ENCODE measurements at regions not wholly inside any gene's neighbourhood (a gene's known extent, or its start where the extent isn't known, plus 50 kb on each side); places are given as distances from the start of the nearest gene placed in this dataset.

DNA sequence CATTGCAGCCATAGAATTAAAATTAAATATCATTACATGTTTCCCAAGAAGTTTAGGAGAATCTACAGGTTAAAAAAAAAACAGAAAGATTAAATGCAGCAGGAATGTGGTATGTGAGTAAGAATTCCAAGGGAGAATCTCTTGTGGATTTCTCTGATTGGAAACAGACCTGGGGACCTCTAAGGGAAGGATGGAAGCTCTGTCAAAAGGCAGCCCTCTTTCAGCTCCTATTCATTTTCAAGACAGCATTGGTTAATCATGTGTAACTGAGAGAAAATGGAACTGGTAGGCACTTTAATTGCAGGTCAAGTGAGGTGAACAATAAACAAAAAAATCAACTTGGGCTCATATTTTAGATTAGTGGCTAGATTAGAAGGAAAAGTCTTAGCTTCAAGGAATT, 81.4 kb upstream of the MTPN start:
- no peak for DNase-seq

DNA sequence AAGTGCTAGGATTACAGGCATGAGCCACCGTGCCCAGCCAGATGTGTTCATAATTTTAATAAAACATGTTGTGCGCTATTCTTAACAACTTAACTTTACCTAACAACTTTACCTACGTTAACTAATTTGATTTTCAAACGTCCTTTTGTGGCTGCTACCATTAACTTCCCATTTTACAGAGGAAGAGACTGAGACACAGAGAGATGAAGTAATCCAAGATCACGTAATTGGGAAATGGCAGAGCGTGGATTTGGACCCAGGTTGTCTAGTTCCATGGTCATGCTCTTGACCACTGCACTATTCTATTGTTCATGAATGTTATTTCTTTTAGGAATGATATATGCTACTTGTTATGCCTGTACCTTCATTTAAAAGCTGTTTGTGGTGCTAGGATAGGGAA, 80.3 kb upstream of the MTPN start:
- no peak for DNase-seq

- DNase-seq: no peak
These were observed 79.6 kb upstream of the MTPN start for GRCh38 chr7:136056651-136057231.

DNA sequence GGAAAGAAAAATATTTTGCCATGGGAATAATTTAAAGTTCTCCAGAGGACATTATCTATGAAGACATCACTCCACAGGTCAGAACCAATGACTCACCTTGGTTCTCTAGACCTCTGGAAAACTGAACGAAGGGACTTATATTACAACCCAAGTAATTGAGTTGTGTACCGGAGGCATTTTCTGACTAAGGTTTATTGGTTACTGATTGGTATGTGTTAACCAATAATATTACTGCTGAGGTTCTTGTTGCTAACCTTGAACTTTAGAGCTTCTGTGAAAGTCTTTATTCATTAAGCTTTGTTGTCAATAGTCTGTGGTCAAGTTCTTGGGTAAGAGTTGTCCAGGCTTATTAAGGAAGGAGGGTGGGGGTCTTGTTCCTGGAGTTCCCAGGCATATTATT, 78.1 kb upstream of the MTPN start:
- DNase-seq: no peak

DNA sequence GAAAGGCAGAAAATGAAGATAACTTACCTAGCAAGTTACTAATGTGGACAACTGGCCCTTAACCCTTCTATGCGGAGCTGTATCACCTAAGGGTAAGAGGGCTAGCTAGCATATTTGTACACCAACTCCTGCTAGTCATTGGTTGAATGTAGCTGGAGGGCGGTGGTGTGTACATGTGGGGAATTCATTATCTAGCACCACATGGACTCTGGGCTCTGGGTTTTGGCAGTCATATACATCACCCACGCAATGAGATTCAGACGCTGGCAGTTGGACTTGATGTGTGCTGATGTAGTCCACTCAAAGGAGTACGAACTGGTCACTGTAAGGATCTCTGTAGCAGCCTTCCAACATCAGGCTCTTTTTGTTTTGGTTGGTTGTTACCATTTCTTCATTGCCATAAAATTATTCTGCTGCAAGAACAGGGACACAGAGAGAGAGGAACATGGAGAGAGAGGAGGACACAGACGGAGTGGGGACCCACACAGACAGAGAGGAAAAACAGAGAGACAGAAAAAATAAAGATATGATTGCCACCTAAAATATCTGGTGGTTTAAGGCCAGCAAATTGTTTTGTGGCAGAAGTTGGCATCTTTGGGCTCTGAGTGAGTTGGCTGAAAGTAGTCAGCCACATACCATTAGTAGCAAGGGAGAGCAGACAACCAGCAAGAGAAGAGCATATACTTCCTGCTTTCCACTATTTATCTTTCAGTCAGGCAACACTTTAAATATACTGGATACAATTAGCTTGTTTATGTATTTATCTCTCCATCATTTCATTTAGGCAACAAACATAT, 76.7 kb upstream of the MTPN start:
- DNase-seq: no peak

DNA sequence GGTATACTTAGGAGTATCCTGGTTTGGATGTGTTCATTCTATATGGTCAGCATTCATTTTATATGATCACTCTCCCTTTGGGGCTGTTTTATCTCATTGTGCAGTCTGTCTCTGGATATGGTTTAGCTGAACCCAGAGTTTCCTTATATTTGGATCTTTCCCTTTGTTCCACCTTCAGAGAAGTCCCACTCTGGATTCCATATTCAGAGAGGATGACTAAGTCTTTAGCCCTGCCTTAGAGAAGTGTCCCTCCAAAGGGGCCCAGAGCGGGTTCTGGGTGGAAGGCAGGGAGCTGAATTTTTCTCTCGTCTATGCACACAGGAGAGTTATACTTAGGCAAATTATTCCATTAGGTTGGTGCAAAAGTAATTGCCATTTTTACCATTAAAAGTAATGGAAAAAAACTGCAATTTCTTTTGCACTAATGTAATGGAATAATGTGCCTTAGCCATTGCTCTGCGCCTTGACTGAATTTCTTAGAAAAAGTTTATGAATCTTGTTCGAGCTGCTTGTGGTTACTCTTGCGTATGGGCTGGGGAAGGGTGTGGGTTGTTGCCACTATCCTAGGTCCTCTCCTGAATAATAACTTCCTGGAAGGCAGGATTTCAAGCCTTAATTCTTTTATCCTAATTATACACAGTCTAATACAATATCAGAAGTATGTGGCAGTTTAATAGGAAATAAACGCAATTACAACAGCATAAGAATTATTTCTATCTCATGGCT, 74.2 kb upstream of the MTPN start:
- no peak for DNase-seq

- no peak for DNase-seq
These were observed 73.3 kb upstream of the MTPN start for GRCh38 chr7:136050462-136050847.

GRCh38 chr7:136049818-136050461, 72.8 kb upstream of the MTPN start:
- no peak for DNase-seq

- no peak for DNase-seq
These were observed 72.0 kb upstream of the MTPN start for GRCh38 chr7:136049117-136049516.

DNA sequence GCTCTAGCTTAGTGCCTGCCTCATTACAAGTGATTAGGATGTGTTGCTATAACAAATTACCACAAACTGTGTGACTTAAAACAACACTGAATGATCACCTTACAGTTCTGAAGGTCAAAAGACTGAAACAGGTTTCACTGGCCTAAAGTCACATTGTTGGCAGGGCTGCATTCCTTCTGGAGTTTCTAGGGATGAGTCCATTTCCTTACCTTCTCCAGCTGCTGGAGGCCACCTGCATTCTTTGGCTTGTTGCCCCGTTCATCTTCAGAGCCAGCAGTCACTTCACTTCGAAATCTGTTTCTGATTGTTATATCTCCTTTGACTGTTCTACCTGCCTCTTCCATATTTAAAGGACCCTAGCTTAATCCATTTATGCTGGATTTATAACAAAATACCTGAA, 69.4 kb upstream of the MTPN start:
- no peak for DNase-seq

DNA sequence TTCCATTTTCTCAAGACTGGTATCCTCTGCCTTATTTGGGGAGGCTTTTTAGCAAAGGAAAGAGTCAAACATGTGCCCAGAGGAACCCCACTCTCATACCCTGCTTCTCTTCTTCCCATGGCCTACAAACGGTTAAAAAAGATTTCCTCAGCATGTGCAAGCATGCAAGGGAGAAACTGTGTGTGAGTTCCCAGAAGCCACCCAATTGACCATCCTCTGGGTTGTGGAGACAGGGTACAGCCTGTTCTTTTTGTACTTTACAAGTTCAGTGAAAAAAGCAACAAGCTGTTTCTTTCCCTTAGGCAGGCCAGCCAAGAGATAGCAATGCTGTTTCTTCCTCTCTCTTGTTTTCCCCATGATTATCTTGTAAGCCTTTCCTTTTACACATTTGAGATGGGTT, 68.8 kb upstream of the MTPN start:
- no peak for DNase-seq

- no peak for DNase-seq
These were observed 68.0 kb upstream of the MTPN start for GRCh38 chr7:136045181-136045580.

DNA sequence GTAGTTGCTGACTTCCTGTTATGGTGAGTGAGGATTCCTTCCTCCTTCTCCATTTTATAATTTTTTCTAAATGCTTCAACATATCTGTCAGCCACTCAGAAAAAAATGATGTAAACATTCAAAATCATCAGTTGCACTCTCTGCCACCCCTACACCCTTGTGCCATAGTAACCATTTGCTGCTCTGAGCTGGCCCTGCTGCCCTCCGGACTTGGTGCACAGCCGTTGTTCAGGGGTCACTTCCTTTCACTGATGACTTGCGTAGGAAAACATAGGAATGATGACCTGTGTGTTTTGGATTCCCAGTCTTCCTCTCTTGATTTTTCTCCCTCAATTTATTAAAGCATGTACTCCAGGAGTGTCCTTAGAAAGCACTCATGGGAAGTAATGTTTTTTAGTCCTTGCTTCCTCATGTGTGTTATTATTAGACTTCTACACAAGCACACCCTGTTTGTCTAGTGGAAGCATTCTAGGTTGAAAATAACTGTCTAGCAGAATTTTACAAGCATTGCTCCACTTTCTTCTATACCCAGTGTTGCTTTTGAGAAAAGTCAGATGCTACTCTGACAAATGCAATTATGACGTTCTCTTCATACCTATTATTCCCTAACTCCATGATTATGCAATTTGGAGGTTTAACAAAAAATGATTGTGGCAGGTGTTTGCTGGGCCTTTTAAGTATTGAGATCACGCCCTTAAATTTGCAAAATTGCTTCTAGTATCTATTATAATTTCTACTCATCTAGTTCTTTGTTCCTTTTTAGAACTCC, 62.6 kb upstream of the MTPN start:
- no peak for DNase-seq

DNA sequence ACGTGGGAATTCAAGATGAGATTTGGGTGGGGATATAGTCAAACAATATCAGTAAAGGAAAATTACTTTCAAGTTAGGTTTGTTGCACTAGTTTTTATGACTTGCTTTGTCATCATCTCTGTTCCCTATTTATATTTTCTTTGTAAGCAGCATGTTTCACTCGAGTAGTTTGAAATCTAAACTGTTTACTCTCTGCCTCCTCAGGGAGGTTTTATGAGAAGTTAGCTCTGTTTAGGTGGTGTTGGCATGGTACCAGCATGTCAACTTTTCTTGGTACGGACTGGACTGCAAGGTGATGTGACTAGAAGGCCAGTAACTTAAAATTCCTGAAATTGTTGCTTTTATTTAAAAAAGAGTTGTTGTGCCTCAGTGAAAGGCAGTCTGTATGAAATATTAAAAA, 59.2 kb upstream of the MTPN start:
- no peak for DNase-seq

- DNase-seq: no peak
These were observed 57.0 kb upstream of the MTPN start for GRCh38 chr7:136034132-136034531.

DNA sequence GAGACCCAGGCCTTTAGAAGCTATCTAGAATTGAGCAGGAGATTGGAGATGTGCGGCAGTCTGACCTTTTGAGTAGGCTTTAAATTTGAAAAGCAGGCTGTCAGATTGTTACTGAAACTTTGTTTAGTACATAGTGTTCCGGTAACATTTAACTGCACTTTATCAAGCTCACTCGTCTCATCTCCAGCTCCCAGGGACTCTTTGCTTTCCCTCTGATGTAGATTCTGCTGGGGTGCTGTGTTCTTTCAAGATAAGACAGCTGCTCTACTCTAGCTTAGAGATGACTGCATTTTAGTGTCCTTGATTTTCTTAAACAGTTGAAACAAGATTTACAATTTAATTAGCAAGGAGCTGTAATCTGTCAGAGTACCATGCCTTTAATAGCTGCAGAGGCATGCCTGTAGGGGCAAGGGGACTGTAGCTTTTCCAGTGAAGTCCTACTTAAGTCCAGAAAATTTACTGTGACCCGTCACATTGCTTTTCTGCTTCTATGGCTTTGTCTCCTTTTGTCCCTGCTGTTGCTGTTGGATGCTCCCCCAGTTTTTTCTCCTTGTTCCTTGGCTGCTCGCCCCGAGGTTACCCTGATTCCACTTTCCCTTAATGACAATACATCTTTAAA, 56.4 kb upstream of the MTPN start:
- DNase-seq: no peak

GRCh38 chr7:136030867-136031318, 53.7 kb upstream of the MTPN start:
- DNase-seq: no peak

- no peak for DNase-seq
These were observed 53.2 kb upstream of the MTPN start for GRCh38 chr7:136030330-136030729.

GRCh38 chr7:136027160-136027559, 50.0 kb upstream of the MTPN start:
- DNase-seq: no peak
